GM13976 (cell line): ENCODE measurements at regions not wholly inside any gene's neighbourhood (a gene's known extent, or its start where the extent isn't known, plus 50 kb on each side); places are given as distances from the start of the nearest gene placed in this dataset.

Experiments used
- DNase-seq: peaks from one replicate; pipeline ENCODE4 v3.0.0; 2012; ENCODE audit warnings: low spot score
- in situ Hi-C: fragments of 300-500 bp; cut with MboI; formaldehyde crosslinking; loops from one replicate; pipeline ENCODE4 v1.12.0; 2022; ENCODE audit warnings: low sequenced_read_pairs, mixed read lengths, inconsistent platforms; ENCODE audit not compliant: unreplicated experiment
- TF ChIP-seq, protein P1 (sequence below): IDR thresholded peaks from 2 replicates; pipeline ENCODE4 v1.5.1; 2012; ENCODE audit warnings: borderline replicate concordance, mild to moderate bottlenecking; ENCODE audit not compliant: insufficient read depth; ENCODE audit errors: extremely low read depth, missing control alignments, control extremely low read depth

DNA sequence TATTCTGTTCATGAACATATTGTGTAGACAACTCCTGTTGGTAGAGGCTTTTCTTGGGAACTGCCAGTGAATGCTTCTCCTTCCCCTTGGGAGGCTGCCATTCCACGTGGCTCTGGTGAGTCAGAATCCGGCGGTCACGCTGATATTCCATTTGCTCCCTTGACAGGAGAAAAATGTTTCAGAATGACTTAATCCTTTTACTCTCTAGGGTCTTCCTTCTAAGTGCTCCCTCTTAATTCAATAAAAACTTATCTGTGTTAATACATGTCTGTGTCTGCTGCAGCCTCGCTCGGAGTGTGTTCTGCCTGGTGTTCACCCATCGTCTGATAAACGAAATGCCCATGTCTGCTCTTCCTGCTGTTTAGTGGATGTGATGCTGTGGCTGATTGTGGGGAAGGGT is 278.6 kb downstream of the ARHGAP12 start:
- no peak for DNase-seq
- in situ Hi-C loops = no loop called here
- TF ChIP-seq, protein P1, sequence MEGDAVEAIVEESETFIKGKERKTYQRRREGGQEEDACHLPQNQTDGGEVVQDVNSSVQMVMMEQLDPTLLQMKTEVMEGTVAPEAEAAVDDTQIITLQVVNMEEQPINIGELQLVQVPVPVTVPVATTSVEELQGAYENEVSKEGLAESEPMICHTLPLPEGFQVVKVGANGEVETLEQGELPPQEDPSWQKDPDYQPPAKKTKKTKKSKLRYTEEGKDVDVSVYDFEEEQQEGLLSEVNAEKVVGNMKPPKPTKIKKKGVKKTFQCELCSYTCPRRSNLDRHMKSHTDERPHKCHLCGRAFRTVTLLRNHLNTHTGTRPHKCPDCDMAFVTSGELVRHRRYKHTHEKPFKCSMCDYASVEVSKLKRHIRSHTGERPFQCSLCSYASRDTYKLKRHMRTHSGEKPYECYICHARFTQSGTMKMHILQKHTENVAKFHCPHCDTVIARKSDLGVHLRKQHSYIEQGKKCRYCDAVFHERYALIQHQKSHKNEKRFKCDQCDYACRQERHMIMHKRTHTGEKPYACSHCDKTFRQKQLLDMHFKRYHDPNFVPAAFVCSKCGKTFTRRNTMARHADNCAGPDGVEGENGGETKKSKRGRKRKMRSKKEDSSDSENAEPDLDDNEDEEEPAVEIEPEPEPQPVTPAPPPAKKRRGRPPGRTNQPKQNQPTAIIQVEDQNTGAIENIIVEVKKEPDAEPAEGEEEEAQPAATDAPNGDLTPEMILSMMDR = no peak

GRCh38 chr10:31648966-31649365 is 279.7 kb downstream of the ARHGAP12 start:
- TF ChIP-seq, protein P1 = no peak
- no peak for DNase-seq
- in situ Hi-C loops = no loop called here

- TF ChIP-seq, protein P1 = no peak
- DNase-seq = no peak
- in situ Hi-C loops = no loop called here
Measured at GRCh38 chr10:31647861-31648260, 280.8 kb downstream of the ARHGAP12 start.

- in situ Hi-C loops = no loop called here
- TF ChIP-seq, protein P1 = no peak
Measured at GRCh38 chr10:31646519-31646918, 282.1 kb downstream of the ARHGAP12 start.

DNA sequence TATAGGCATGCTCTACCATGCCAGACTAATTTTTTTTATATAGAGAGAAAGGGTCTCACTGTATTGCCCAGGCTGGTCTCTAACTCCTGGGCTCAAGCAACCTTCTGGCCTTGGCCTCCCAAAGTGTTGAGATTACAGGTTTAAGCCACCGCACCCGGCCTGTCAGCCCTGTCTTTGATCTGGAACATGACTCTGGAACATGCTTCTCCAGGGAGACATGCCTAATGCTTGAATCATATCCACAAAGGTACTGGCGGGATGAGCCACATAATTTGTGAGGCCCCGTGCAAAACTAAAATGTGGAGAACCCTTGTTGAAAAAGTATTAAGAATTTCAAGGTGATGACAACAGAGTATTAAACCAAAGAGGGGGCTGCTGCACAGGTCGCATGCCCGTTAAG is 282.8 kb downstream of the ARHGAP12 start:
- DNase-seq = no peak

More at GRCh38 chr10:31646519-31646918, 282.1 kb downstream of the ARHGAP12 start:
- no peak for DNase-seq

DNA sequence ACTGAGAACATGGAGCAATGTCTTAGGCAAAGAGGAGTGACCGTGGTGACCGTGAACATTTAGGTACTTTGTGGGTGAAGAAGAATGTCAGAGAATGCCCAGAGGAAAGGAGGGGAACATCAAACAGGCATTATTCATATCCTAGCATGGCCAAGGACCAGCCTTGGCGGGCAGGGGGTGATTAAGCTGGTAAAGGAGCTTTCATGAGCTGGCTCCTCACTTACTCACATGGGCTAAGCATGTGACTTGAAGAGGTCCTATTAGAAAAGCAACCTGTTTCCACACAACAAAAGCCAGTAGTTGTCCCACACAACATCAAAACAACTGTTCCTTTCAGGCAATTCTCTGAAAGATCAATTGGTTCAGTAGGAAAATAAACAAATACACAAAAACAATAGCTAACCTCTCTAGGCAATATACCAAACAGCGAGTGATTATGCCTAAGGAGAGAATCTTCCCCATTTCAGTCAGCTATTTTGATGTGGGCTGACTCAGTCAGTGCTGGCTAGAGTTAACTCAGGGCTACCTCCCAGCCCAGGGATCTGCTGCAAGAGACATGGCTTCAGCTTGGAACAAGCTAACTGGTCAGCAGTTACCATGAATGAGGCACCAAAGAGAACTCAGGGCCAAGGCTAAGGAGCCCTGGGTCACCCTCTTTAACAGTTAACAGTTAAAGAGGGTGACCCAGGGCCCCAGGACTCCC is 283.5 kb downstream of the ARHGAP12 start:
- no peak for DNase-seq
- TF ChIP-seq, protein P1 = no peak
- in situ Hi-C loops = no loop called here

More for the DNA sequence above, 282.8 kb downstream of the ARHGAP12 start:
- in situ Hi-C loops = no loop called here
- TF ChIP-seq, protein P1 = no peak

GRCh38 chr10:31642281-31642680 is 286.4 kb downstream of the ARHGAP12 start:
- no peak for DNase-seq
- in situ Hi-C loops = no loop called here
- TF ChIP-seq, protein P1 = no peak
